B cell (primary cell): ENCODE measurements at regions not wholly inside any gene's neighbourhood (a gene's known extent, or its start where the extent isn't known, plus 50 kb on each side); places are given as distances from the start of the nearest gene placed in this dataset.

Experiments
- ATAC-seq: fragments of 200-7000 bp; cut with Tn5 transposase; one replicate; pipeline ENCODE4 v1.10.0; 2021; ENCODE audit warnings: low read depth, mild to moderate bottlenecking, moderate number of reproducible peaks, moderate library complexity
- CTCF ChIA-PET: fragments of 350-600 bp; sonication (Branson Sonifier 250); formaldehyde crosslinking; loops from one replicate; lab custom pipeline; 2021; ENCODE audit warnings: antibody characterized with exemption, inconsistent platforms; lab: Charles Lee
- POLR2A ChIA-PET: fragments of 350-600 bp; sonication (Branson Sonifier 250); formaldehyde crosslinking; loops from one replicate; lab custom pipeline; 2021; ENCODE audit warnings: antibody characterized with exemption; lab: Charles Lee
- DNase-seq: peaks from one replicate; pipeline ENCODE4 v3.0.0; 2013
- H2AFZ ChIP-seq: 2 replicates; pipeline ENCODE4 v1.6.1; 2012; ENCODE audit warnings: mild to moderate bottlenecking, low read depth, low read length; ENCODE audit not compliant: insufficient read depth, poor library complexity, severe bottlenecking
- H3K27ac ChIP-seq, 2 donors: 1 replicate in 1 of 2; 2 replicates in 1 of 2; pipeline ENCODE4 v1.5.1; 2012 to 2013; ENCODE audit warnings: low read length in 2 of 2, mild to moderate bottlenecking in 2 of 2, moderate library complexity in 1 of 2
- H3K27me3 ChIP-seq, 4 experiments: fragments of 200-600 bp in 1 of 4; sonication (generic) in 1 of 4; replicated peaks in 1 of 4; 1 replicate in 2 of 4; 2 replicates in 2 of 4; pipeline versions ENCODE4 v1.6.1 to v1.7.0; 2013 to 2016; ENCODE audit warnings: low read length in 3 of 4, mild to moderate bottlenecking in 2 of 4, mixed read lengths in 1 of 4, moderate library complexity in 1 of 4; ENCODE audit not compliant: insufficient read depth in 4 of 4, control insufficient read depth in 3 of 4; ENCODE audit errors: control extremely low read depth in 1 of 4
- H3K36me3 ChIP-seq, 2 experiments: replicated peaks in 1 of 2; 1 replicate in 1 of 2; 2 replicates in 1 of 2; pipeline versions ENCODE4 v1.6.1 to v1.7.1; 2013; ENCODE audit warnings: low read length in 1 of 2; ENCODE audit not compliant: insufficient read depth in 2 of 2, control insufficient read depth in 1 of 2; ENCODE audit errors: control extremely low read depth in 1 of 2, extremely low read depth in 1 of 2
- H3K4me1 ChIP-seq, 2 donors: fragments of 200-600 bp in 1 of 2; sonication (generic) in 1 of 2; 1 replicate in 1 of 2; 2 replicates in 1 of 2; pipeline versions ENCODE4 v1.5.1 to v1.6.1; 2013 to 2017; ENCODE audit warnings: low read length in 2 of 2; ENCODE audit not compliant: control insufficient read depth in 2 of 2, insufficient read depth in 2 of 2
- H3K4me2 ChIP-seq: replicated peaks from 2 replicates; pipeline ENCODE3; 2012; ENCODE audit warnings: mild to moderate bottlenecking, low read depth, low read length; ENCODE audit not compliant: poor library complexity, severe bottlenecking
- H3K4me3 ChIP-seq, 5 experiments: fragments of 200-600 bp in 1 of 5; sonication (generic) in 1 of 5; 1 replicate in 3 of 5; 2 replicates in 2 of 5; pipeline versions ENCODE4 v1.5.1 to v1.7.0; 2011 to 2016; ENCODE audit warnings: low read length in 4 of 5, mild to moderate bottlenecking in 4 of 5, low read depth in 2 of 5, control low read depth in 1 of 5, moderate library complexity in 1 of 5; ENCODE audit not compliant: insufficient read depth in 1 of 5; ENCODE audit errors: control extremely low read depth in 1 of 5, extremely low read depth in 1 of 5
- H3K79me2 ChIP-seq: fragments of 200-600 bp; sonication (generic); one replicate; pipeline ENCODE4 v1.6.0; 2016; ENCODE audit warnings: low read length; ENCODE audit not compliant: control insufficient read depth, insufficient read depth
- H3K9ac ChIP-seq: fragments of 200-600 bp; sonication (generic); 2 replicates; pipeline ENCODE4 v1.6.1; 2017; ENCODE audit warnings: mild to moderate bottlenecking, low read length, moderate library complexity
- H3K9me3 ChIP-seq, 3 donors: one replicate each; pipeline versions ENCODE4 v1.6.1 to v1.7.1; 2013; ENCODE audit warnings: low read length in 2 of 3; ENCODE audit not compliant: control insufficient read depth in 2 of 3, insufficient read depth in 1 of 3; ENCODE audit errors: control extremely low read depth in 1 of 3
- H4K20me1 ChIP-seq: 2 replicates; pipeline ENCODE4 v1.6.0; 2012; ENCODE audit warnings: mild to moderate bottlenecking, low read length; ENCODE audit not compliant: insufficient read depth, control insufficient read depth, poor library complexity, severe bottlenecking
- H3K27ac Mint-ChIP-seq: one replicate; pipeline ENCODE4 v1.8.0; 2021; ENCODE audit warnings: mixed read lengths
- H3K27me3 Mint-ChIP-seq: one replicate; pipeline ENCODE4 v1.8.0; 2021; ENCODE audit warnings: mixed read lengths
- H3K4me1 Mint-ChIP-seq: one replicate; pipeline ENCODE4 v1.8.0; 2021; ENCODE audit warnings: mixed read lengths
- H3K4me3 Mint-ChIP-seq: one replicate; pipeline ENCODE4 v1.8.0; 2021; ENCODE audit warnings: mixed read lengths
- H3K9me3 Mint-ChIP-seq: one replicate; pipeline ENCODE4 v1.8.0; 2022; ENCODE audit warnings: mixed read lengths; ENCODE audit not compliant: insufficient read depth
- EZH2 ChIP-seq: IDR thresholded peaks from 2 replicates; pipeline ENCODE4 v1.6.1; 2012; ENCODE audit warnings: borderline replicate concordance, low read depth, mild to moderate bottlenecking, moderate library complexity, low read length; ENCODE audit not compliant: insufficient read depth, poor library complexity, severe bottlenecking
- WGBS: methylation state at CpG from one replicate; pipeline ENCODE4 v1.1.5; 2013; ENCODE audit warnings: missing lambda C conversion rate; ENCODE audit not compliant: insufficient coverage; 5-methylcytosine and 5-hydroxymethylcytosine counted together
- intact Hi-C: fragments of 100-400 bp; cut with micrococcal nuclease; formaldehyde crosslinking; loops from one replicate; pipeline ENCODE4 v1.10.0; 2022
- TF ChIP-seq, protein P1 (sequence below): fragments of 200-600 bp; IDR thresholded peaks from one replicate; pipeline ENCODE4 v1.8.0; 2022; ENCODE audit warnings: antibody characterized with exemption, mild to moderate bottlenecking

DNA sequence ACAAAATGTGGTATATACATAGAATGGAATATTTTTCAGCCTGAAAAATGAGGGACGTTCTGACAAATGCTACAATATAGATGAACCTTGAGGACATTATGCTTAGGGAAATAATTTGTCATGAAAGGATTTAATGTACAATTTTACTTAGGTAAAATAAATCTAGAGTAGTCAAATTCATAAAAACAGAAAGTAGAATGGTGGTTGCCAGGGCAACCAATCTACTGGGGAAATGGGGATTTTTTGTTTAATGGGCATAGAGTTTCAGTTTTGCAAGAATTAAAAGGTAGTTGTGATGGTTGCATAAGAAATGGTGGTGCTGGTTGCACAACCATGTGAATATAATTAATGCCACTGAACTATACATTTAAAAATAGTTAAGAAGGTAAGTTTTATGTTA lies 296.0 kb upstream of the SP4 start:
- no peak for DNase-seq
- 100% methylated on average over 1 of the region's 1 CpG for whole genome bisulfite sequencing
- Histone ChIP-seq H4K20me1 (no peaks in the 10 kb centered on the region), H3K79me2 (no peaks in the 10 kb centered on the region), H3K27ac (no peak overlapping the region), H3K27me3 (no peaks in the 10 kb centered on the region), H3K9me3 (peaks cover 0 to 2% (median 0%) of the 10 kb centered on the region in 3 donors), H3K4me3 (no peak overlapping the region), H3K9ac (no peak overlapping the region), H2AFZ (no peak overlapping the region), H3K36me3 (no peaks in the 10 kb centered on the region), H3K4me2 (no peak overlapping the region), H3K4me1 (no peaks in the 10 kb centered on the region)
- Mint-ChIP-seq H3K27me3 (peaks cover 16% of the 10 kb centered on the region), H3K4me1 (no peaks in the 10 kb centered on the region), H3K4me3 (no peak overlapping the region), H3K9me3 (peaks cover 5% of the 10 kb centered on the region), H3K27ac (no peak overlapping the region)
- ChIA-PET CTCF (no interaction called here), POLR2A (no interaction called here)
- intact Hi-C loops: no loop called here
- no peak for ATAC-seq
- no peak for TF ChIP-seq EZH2
- TF ChIP-seq, protein P1, sequence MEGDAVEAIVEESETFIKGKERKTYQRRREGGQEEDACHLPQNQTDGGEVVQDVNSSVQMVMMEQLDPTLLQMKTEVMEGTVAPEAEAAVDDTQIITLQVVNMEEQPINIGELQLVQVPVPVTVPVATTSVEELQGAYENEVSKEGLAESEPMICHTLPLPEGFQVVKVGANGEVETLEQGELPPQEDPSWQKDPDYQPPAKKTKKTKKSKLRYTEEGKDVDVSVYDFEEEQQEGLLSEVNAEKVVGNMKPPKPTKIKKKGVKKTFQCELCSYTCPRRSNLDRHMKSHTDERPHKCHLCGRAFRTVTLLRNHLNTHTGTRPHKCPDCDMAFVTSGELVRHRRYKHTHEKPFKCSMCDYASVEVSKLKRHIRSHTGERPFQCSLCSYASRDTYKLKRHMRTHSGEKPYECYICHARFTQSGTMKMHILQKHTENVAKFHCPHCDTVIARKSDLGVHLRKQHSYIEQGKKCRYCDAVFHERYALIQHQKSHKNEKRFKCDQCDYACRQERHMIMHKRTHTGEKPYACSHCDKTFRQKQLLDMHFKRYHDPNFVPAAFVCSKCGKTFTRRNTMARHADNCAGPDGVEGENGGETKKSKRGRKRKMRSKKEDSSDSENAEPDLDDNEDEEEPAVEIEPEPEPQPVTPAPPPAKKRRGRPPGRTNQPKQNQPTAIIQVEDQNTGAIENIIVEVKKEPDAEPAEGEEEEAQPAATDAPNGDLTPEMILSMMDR: no peak

DNA sequence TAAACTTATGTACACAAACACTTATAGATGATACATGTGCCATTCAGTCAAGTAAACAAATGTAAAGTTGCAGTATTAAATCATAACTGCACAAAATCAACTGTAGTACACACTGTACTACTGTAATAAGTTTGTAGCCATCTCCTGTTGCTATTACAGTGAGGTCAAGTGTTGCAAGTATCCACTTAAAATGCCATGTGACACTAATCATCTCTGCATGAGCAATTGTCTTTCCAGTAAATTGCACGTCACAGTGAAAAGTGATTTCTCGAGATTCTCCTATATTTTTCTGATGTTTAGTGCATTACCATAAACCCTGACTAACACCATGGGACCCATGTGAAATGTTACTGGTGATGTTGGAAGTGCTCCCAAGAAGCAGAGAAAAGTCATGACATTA lies 293.3 kb upstream of the SP4 start:
- DNase-seq (no peak), ATAC-seq (no peak)
- no peak overlapping the region for H3K27ac ChIP-seq
- H3K4me3 Mint-ChIP-seq: no peak overlapping the region
- peaks cover 0 to 2% (median 0%) of the 10 kb centered on the region in 3 donors for H3K9me3 ChIP-seq
- H3K4me1 ChIP-seq: no peaks in the 10 kb centered on the region
- no peaks in the 10 kb centered on the region for H3K36me3 ChIP-seq
- no peak overlapping the region for H3K4me2 ChIP-seq
- no CpG with 5 or more reads among the region's 2 CpGs for whole genome bisulfite sequencing
- no peak overlapping the region for H3K27ac Mint-ChIP-seq
- no peak overlapping the region for H3K9ac ChIP-seq
- no peak for TF ChIP-seq EZH2
- TF ChIP-seq, protein P1: no peak
- peaks cover 14% of the 10 kb centered on the region for H3K27me3 Mint-ChIP-seq
- peaks cover 5% of the 10 kb centered on the region for H3K9me3 Mint-ChIP-seq
- intact Hi-C loops: no loop called here
- ChIA-PET CTCF (no interaction called here), POLR2A (no interaction called here)
- no peaks in the 10 kb centered on the region for H3K4me1 Mint-ChIP-seq
- no peaks in the 10 kb centered on the region for H4K20me1 ChIP-seq
- no peaks in the 10 kb centered on the region for H3K79me2 ChIP-seq
- H2AFZ ChIP-seq: no peak overlapping the region
- no peaks in the 10 kb centered on the region for H3K27me3 ChIP-seq
- no peak overlapping the region for H3K4me3 ChIP-seq
